Right atrium auricular region (tissue), 2 donors: ENCODE measurements at regions not wholly inside any gene's neighbourhood (a gene's known extent, or its start where the extent isn't known, plus 50 kb on each side); places are given as distances from the start of the nearest gene placed in this dataset.

Source experiments
- DNase-seq: peaks from one replicate; pipeline ENCODE4 v3.0.0-alpha.2; 2019; ENCODE audit warnings: low spot score
- H3K27ac ChIP-seq, 2 donors: fragments of 200-600 bp; sonication (generic); 1 replicate in 1 of 2; 2 replicates in 1 of 2; pipeline ENCODE4 v1.5.1; 2016 to 2019
- H3K27me3 ChIP-seq, 2 donors: fragments of 200-600 bp; sonication (generic); one replicate each; pipeline versions ENCODE4 v1.5.1 to v1.6.0; 2017 to 2019
- H3K36me3 ChIP-seq: fragments of 200-600 bp; sonication (generic); one replicate; pipeline ENCODE4 v1.5.1; 2016
- H3K4me1 ChIP-seq, 2 donors: fragments of 200-600 bp; sonication (generic); one replicate each; pipeline versions ENCODE4 v1.5.1 to v1.6.0; 2017 to 2019
- H3K4me3 ChIP-seq, 2 donors: fragments of 200-600 bp; sonication (generic); 1 replicate in 1 of 2; 2 replicates in 1 of 2; pipeline ENCODE4 v1.5.1; 2017 to 2019; ENCODE audit warnings: mild to moderate bottlenecking in 1 of 2, moderate library complexity in 1 of 2
- H3K9me3 ChIP-seq, 2 donors: fragments of 200-600 bp; sonication (generic); one replicate each; pipeline ENCODE4 v1.5.1; 2019
- CTCF ChIP-seq, 2 donors: fragments of 200-600 bp; sonication (generic); IDR thresholded peaks; one replicate each; pipeline ENCODE4 v1.5.1; 2019; ENCODE audit warnings: antibody characterized with exemption in 2 of 2

- H3K36me3 ChIP-seq: no peaks in the 10 kb centered on the region
- H3K9me3 ChIP-seq: no peaks in the 10 kb centered on the region
- H3K4me3 ChIP-seq: no peak overlapping the region
- no peak for TF ChIP-seq CTCF (IDR thresholded peaks at IDR 0.05)
- no peak overlapping the region for H3K27ac ChIP-seq
- no peak for DNase-seq
- H3K4me1 ChIP-seq: peaks cover 0 to 5% of the 10 kb centered on the region in 2 donors
- H3K27me3 ChIP-seq: no peaks in the 10 kb centered on the region
Observed at GRCh38 chr5:82551192-82551591, 273.0 kb upstream of the RPS23 start.

DNA sequence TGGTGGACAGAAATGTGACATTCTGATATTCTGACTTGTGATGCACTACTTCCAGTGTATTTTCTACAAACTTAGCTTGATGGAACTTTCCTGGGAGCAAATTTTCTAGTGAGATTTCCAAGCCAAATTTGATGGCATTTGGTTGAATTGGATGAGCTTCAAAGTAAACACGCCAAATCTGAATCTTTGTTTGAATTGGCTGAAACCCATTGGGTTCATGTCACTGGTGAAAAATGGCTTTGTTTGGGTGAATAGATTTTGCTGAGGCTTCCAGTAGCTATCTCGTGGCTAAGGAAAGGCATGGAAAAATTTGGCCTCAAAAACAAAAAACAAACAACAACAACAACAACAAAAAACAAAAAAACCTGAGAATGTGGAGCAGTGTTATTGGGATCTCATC lies 271.1 kb upstream of the RPS23 start:
- Histone ChIP-seq H3K9me3 (peaks cover 0 to under 1% of the 10 kb centered on the region in 2 donors), H3K36me3 (no peaks in the 10 kb centered on the region), H3K27ac (no peak overlapping the region), H3K27me3 (no peaks in the 10 kb centered on the region), H3K4me3 (no peak overlapping the region), H3K4me1 (peaks cover 0 to 5% of the 10 kb centered on the region in 2 donors)
- no peak for TF ChIP-seq CTCF (IDR thresholded peaks at IDR 0.05)
- DNase-seq: no peak

DNA sequence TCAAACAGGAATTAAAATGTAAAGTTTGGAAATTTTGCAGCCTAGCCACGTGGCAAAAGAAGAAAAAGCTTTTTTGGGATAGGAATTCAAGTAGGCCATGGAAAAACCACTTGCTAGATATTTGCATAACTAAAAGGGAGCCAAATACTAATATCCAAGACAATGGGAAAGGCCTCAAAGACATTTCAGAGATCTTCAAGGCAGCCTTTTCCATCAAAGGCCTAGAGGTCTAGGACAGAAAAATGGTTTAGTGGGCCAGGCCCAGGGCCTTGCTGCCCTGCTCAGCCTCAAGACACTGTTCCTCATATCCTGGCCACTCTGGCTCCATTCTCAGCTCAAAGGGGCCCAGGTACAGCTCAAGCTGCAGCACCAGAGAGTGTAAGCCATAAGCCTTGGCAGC lies 265.9 kb upstream of the RPS23 start:
- no peak overlapping the region for H3K4me3 ChIP-seq
- no peak overlapping the region for H3K27ac ChIP-seq
- TF ChIP-seq CTCF (IDR thresholded peaks at IDR 0.05): no peak
- H3K4me1 ChIP-seq: no peaks in the 10 kb centered on the region
- peaks cover 0 to 4% of the 10 kb centered on the region in 2 donors for H3K9me3 ChIP-seq
- H3K27me3 ChIP-seq: no peaks in the 10 kb centered on the region
- DNase-seq: no peak
- no peaks in the 10 kb centered on the region for H3K36me3 ChIP-seq

- H3K27me3 ChIP-seq: no peaks in the 10 kb centered on the region
- H3K4me3 ChIP-seq: no peak overlapping the region
- H3K27ac ChIP-seq: no peak overlapping the region
- DNase-seq: no peak
- peaks cover 0 to 4% of the 10 kb centered on the region in 2 donors for H3K4me1 ChIP-seq
- H3K36me3 ChIP-seq: no peaks in the 10 kb centered on the region
- no peak for TF ChIP-seq CTCF (IDR thresholded peaks at IDR 0.05)
- peaks cover 0 to 4% of the 10 kb centered on the region in 2 donors for H3K9me3 ChIP-seq
Observed at GRCh38 chr5:82540301-82540700, 262.1 kb upstream of the RPS23 start.

- Histone ChIP-seq H3K4me3 (no peak overlapping the region), H3K27ac (peak overlapping the region in 1 of 2 donors; percentile 11), H3K9me3 (no peaks in the 10 kb centered on the region), H3K27me3 (no peaks in the 10 kb centered on the region), H3K4me1 (peaks cover 0 to 4% of the 10 kb centered on the region in 2 donors), H3K36me3 (no peaks in the 10 kb centered on the region)
- TF ChIP-seq CTCF (IDR thresholded peaks at IDR 0.05): no peak
- no peak for DNase-seq
Observed at GRCh38 chr5:82538339-82539034, 260.3 kb upstream of the RPS23 start.
